ENCODE measurements at regions not wholly inside any gene's neighbourhood (a gene's known extent, or its start where the extent isn't known, plus 50 kb on each side); places are given as distances from the start of the nearest gene placed in this dataset.
"Not testable (repeated sequence)": the region's sequence is repeated elsewhere in the genome, so short reads cannot be mapped to it uniquely, and the experiment has no call there.

- TF ChIP-seq, protein P1, sequence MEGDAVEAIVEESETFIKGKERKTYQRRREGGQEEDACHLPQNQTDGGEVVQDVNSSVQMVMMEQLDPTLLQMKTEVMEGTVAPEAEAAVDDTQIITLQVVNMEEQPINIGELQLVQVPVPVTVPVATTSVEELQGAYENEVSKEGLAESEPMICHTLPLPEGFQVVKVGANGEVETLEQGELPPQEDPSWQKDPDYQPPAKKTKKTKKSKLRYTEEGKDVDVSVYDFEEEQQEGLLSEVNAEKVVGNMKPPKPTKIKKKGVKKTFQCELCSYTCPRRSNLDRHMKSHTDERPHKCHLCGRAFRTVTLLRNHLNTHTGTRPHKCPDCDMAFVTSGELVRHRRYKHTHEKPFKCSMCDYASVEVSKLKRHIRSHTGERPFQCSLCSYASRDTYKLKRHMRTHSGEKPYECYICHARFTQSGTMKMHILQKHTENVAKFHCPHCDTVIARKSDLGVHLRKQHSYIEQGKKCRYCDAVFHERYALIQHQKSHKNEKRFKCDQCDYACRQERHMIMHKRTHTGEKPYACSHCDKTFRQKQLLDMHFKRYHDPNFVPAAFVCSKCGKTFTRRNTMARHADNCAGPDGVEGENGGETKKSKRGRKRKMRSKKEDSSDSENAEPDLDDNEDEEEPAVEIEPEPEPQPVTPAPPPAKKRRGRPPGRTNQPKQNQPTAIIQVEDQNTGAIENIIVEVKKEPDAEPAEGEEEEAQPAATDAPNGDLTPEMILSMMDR (IDR thresholded peaks at IDR 0.05), result not testable (repeated sequence)
- TF ChIP-seq TCF7L2 (IDR thresholded peaks at IDR 0.05; ENCODE audit: low read depth, low read length); REST (IDR thresholded peaks at IDR 0.05; ENCODE audit: insufficient read depth in 1 of 2, low read depth in 2 of 2, low read length in 1 of 2): not testable (repeated sequence)
Measured at GRCh38 chr16:70048083-70048482, 66.0 kb upstream of the PDPR start.
